ENCODE measurements at regions not wholly inside any gene's neighbourhood (a gene's known extent, or its start where the extent isn't known, plus 50 kb on each side); places are given as distances from the start of the nearest gene placed in this dataset.

DNA sequence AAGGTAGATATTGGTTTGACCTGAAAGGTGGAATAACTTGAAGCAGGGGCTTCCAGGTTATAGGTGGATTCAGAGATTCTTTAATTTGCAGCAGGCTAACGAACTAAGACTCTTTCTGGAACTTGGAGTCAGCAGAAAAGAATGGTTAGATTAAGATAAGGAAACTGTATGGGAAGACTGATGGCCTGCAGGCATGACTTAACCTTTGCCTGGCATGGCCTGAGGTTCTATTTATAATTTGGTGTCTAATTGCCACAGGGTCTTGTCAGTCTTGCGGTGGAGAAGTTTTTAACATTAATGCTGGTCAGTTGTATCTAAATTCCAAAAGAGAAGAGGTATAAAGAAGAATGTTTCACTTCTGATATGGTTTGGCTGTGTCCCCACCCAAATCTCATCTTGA is 110.3 kb upstream of the VCX3A start:
- no peaks in the 10 kb centered on the region for H3K27me3 ChIP-seq
- H3K36me3 ChIP-seq = no peaks in the 10 kb centered on the region
- TF ChIP-seq POLR2A (IDR thresholded peaks at IDR 0.05) = no peak
- TF ChIP-seq EP300 (IDR thresholded peaks at IDR 0.05) = no peak
- no peak for TF ChIP-seq POLR2AphosphoS5 (IDR thresholded peaks at IDR 0.05)
- TF ChIP-seq, protein P1, sequence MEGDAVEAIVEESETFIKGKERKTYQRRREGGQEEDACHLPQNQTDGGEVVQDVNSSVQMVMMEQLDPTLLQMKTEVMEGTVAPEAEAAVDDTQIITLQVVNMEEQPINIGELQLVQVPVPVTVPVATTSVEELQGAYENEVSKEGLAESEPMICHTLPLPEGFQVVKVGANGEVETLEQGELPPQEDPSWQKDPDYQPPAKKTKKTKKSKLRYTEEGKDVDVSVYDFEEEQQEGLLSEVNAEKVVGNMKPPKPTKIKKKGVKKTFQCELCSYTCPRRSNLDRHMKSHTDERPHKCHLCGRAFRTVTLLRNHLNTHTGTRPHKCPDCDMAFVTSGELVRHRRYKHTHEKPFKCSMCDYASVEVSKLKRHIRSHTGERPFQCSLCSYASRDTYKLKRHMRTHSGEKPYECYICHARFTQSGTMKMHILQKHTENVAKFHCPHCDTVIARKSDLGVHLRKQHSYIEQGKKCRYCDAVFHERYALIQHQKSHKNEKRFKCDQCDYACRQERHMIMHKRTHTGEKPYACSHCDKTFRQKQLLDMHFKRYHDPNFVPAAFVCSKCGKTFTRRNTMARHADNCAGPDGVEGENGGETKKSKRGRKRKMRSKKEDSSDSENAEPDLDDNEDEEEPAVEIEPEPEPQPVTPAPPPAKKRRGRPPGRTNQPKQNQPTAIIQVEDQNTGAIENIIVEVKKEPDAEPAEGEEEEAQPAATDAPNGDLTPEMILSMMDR (IDR thresholded peaks at IDR 0.05) = no peak
- no peak overlapping the region for H3K4me3 ChIP-seq
- 81 to 82% methylated on average over 2 of the region's 2 CpGs for WGBS, 2 donors
- no peaks in the 10 kb centered on the region for H3K9me3 ChIP-seq
- no peaks in the 10 kb centered on the region for H3K4me1 ChIP-seq
- ATAC-seq (ENCODE audit: low FRiP score in 2 of 2) = no peak
- no peak for DNase-seq
- H3K27ac ChIP-seq = no peak overlapping the region

- Histone ChIP-seq H3K4me1 (no peaks in the 10 kb centered on the region), H3K27me3 (no peaks in the 10 kb centered on the region), H3K36me3 (no peaks in the 10 kb centered on the region), H3K4me3 (no peak overlapping the region), H3K9me3 (no peaks in the 10 kb centered on the region), H3K27ac (no peak overlapping the region)
- no peak for DNase-seq
- WGBS, 2 donors = 81 to 93% methylated on average over 3 to 4 of the region's 4 CpGs
- TF ChIP-seq, protein P1 (IDR thresholded peaks at IDR 0.05) = peak in 1 of 6 experiments; percentile 18
- no peak for TF ChIP-seq POLR2AphosphoS5 (IDR thresholded peaks at IDR 0.05)
- TF ChIP-seq EP300 (IDR thresholded peaks at IDR 0.05) = no peak
- ATAC-seq (ENCODE audit: low FRiP score in 2 of 2) = no peak
These were observed 109.5 kb upstream of the VCX3A start for GRCh38 chrX:6644411-6644810.

DNA sequence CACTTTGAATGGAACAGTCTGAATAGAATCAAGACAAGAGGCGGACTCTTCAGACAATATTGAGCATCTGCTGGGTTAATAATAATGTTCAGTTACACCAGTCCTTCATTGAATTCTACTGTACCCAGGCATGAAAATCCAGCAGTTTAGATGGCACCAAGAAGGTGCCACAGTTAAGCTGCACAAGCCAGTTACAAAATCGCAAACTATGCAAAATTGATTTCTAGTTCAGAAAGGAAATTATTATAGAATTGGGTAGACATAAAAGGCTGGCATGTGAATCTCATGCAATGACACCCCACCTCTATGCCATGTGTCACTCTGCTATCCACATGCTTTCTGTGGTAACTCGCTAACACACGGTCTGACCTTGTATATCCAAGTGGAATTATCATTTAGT is 105.8 kb upstream of the VCX3A start:
- 90 to 93% methylated on average over 4 of the region's 4 CpGs for WGBS, 2 donors
- TF ChIP-seq POLR2A (IDR thresholded peaks at IDR 0.05) (no peak), EP300 (IDR thresholded peaks at IDR 0.05) (no peak), POLR2AphosphoS5 (IDR thresholded peaks at IDR 0.05) (no peak)
- TF ChIP-seq, protein P1 (IDR thresholded peaks at IDR 0.05) = no peak
- no peaks in the 10 kb centered on the region for H3K27me3 ChIP-seq
- no peak overlapping the region for H3K27ac ChIP-seq
- no peaks in the 10 kb centered on the region for H3K9me3 ChIP-seq
- DNase-seq (no peak), ATAC-seq (ENCODE audit: low FRiP score in 2 of 2) (no peak)
- H3K36me3 ChIP-seq = no peaks in the 10 kb centered on the region
- H3K4me3 ChIP-seq = no peak overlapping the region
- H3K4me1 ChIP-seq = no peaks in the 10 kb centered on the region

DNA sequence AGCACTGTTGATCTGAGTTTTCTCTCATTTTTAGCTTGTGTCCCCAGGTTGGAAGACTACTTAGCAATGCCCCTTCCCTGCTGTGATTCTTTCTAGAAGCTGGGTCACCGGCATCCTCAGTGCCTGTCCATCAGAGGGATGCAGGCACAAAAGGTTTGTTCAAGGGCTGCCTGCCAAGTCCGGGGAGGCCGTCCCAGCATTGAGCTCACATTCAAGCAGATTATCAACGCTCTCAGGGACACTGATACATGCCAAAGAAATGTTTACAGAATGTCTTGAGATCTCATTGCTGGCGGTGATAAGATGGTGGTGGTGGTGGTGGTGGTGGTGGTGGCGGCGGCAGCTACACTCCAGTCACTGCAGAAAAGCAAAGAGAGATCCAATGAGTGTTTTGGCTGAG is 79.6 kb upstream of the VCX3A start:
- ATAC-seq (ENCODE audit: low FRiP score in 2 of 2) = no peak
- Histone ChIP-seq H3K27me3 (no peaks in the 10 kb centered on the region), H3K9me3 (no peaks in the 10 kb centered on the region), H3K36me3 (no peaks in the 10 kb centered on the region), H3K4me1 (no peaks in the 10 kb centered on the region), H3K4me3 (no peak overlapping the region), H3K27ac (no peak overlapping the region)
- WGBS, 2 donors = 60 to 66% methylated on average over 4 to 7 of the region's 7 CpGs
- no peak for TF ChIP-seq EP300 (IDR thresholded peaks at IDR 0.05)
- no peak for TF ChIP-seq POLR2AphosphoS5 (IDR thresholded peaks at IDR 0.05)
- TF ChIP-seq POLR2A (IDR thresholded peaks at IDR 0.05) = no peak
- TF ChIP-seq, protein P1 (IDR thresholded peaks at IDR 0.05) = no peak
- DNase-seq = no peak

DNA sequence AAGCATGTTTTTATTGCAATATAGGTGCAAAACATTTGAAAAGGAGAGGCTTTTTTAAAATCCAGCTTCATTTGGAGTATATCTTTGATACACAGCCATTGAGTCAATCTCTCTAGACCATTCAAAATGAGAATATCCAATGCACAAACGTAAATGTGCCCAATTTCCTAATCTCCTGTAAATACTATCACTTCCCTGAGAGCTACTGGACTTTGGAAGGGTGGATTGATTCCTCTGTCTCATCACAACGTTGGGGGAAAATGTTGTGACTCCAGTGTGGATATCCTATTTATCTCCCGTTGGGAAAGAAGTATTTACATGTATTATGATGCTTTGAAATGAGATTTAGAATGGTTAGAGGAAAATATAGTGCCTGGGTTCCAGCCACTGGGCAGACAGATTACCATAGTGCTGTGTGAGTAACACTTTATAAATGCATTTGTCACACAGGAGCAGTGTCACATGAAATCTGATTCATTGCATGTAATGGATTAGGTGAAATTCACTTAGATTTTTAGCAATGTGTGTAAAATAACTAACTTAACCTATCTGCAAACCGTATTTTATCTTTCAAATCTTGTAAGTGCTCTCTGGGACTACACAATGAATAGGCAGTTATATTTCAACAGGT is 64.4 kb upstream of the VCX3A start:
- Histone ChIP-seq H3K4me3 (no peak overlapping the region), H3K9me3 (no peaks in the 10 kb centered on the region), H3K4me1 (no peaks in the 10 kb centered on the region), H3K36me3 (no peaks in the 10 kb centered on the region), H3K27me3 (no peaks in the 10 kb centered on the region), H3K27ac (no peak overlapping the region)
- DNase-seq (no peak), ATAC-seq (ENCODE audit: low FRiP score in 2 of 2) (no peak)
- TF ChIP-seq POLR2A (IDR thresholded peaks at IDR 0.05) (no peak), EP300 (IDR thresholded peaks at IDR 0.05) (no peak), POLR2AphosphoS5 (IDR thresholded peaks at IDR 0.05) (no peak)
- TF ChIP-seq, protein P1 (IDR thresholded peaks at IDR 0.05) = no peak
- WGBS, 2 donors = 51 to 53% methylated on average over 4 of the region's 4 CpGs
